ACHN (cell line): ENCODE measurements at regions not wholly inside any gene's neighbourhood (a gene's known extent, or its start where the extent isn't known, plus 50 kb on each side); places are given as distances from the start of the nearest gene placed in this dataset.
"Not testable (repeated sequence)": the region's sequence is repeated elsewhere in the genome, so short reads cannot be mapped to it uniquely, and the experiment has no call there.

Experiments
- DNase-seq: peaks from one replicate; pipeline ENCODE4 v3.0.0-alpha.2; 2015
- in situ Hi-C: cut with HindIII; loops from 2 replicates; pipeline ENCODE4 v1.10.0; 2017; ENCODE audit warnings: low sequenced_read_pairs, low pct_ligation_motif_present, low pct_unique_long_range_greater_than_20kb

DNA sequence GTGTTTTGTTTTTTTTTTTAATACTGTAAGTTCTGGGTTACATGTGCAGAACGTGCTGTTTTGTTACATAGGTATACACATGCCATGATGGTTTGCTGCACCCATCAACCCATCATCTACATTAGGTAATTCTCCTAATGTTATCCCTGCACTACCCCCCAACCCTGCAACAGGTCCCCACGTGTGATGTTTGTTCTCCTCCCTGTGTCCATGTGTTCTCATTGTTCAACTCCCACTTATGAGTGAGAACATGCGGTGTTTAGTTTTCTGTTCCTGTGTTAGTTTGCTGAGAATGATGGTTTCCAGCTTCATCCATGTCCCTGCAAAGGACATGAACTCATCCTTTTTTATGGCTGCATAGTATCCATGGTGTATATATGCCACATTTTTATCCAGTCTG is 1005.4 kb downstream of the SOCS6 start:
- DNase-seq, in situ Hi-C loops: not testable (repeated sequence)

- in situ Hi-C loops, result no loop called here
Observed at GRCh38 chr18:71293322-71293721, 1004.5 kb downstream of the SOCS6 start.

DNA sequence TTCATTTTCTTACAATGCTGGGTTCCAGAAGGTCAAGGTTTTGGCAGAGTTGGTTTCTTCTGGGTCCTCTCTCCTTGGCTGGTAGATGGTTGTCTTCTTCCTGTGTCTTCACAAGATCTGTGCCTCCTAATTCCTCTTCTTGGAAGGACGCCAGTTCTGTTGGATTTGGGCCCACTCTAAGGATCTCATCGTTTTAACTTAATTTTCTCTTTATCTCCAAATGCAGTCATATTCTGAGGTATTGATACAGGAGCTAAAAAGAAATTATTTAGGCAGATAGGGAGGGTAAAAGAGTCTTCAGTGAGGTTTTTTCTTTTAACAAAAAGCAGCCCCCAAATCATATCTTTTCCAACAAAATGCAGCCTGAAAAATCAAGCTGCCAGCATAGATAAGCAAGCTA is 998.4 kb downstream of the SOCS6 start:
- in situ Hi-C loops, result no loop called here
- DNase-seq, result no peak

More at GRCh38 chr18:71293322-71293721, 1004.5 kb downstream of the SOCS6 start:
- DNase-seq, result no peak

GRCh38 chr18:71252351-71252865 is 963.6 kb downstream of the SOCS6 start:
- in situ Hi-C loops, result no loop called here
- no peak for DNase-seq

DNA sequence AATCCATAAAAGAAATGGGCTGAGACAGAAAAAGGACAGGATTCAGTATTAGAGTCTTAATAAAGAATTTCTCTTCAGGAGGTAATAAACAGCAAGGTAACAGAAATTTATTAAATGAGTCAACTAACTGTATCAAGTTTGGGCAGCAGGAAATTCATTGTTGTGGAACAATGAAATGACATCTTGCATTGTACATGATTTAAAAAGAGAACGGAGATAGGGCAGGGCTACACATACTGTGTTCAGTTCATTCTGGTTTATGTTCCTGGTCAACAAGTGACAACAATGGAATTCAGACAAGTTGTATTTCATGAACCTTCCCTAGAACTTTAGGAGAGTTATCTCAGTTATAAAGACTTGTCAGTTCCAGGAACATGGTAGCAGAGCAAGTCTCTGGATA is 961.3 kb downstream of the SOCS6 start:
- in situ Hi-C loops, result no loop called here
- no peak for DNase-seq

GRCh38 chr18:71249791-71250190 is 960.9 kb downstream of the SOCS6 start:
- no peak for DNase-seq
- in situ Hi-C loops, result no loop called here

DNA sequence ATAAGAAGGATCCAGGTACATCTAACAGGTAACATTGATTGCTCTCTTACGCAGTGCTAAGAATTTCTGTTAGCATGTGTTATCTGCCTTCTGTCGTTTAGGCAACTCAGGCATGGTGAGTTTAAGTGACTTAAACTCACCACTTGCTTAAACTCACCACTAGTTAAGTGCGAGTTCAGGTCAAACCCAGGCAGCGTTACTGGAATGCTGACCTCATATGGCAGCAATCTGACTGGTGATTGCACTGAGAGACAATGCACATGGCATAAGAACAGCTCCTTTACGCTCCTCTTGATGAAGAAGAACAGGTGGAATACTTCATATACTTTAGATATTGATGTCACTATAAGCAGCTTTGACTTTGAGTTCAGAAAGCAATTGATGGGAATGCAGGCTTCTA is 954.1 kb downstream of the SOCS6 start:
- in situ Hi-C loops, result no loop called here

GRCh38 chr18:71238974-71239624 is 950.3 kb downstream of the SOCS6 start:
- in situ Hi-C loops, result no loop called here
- DNase-seq, result no peak

More for the DNA sequence above, 954.1 kb downstream of the SOCS6 start:
- DNase-seq, result no peak

DNA sequence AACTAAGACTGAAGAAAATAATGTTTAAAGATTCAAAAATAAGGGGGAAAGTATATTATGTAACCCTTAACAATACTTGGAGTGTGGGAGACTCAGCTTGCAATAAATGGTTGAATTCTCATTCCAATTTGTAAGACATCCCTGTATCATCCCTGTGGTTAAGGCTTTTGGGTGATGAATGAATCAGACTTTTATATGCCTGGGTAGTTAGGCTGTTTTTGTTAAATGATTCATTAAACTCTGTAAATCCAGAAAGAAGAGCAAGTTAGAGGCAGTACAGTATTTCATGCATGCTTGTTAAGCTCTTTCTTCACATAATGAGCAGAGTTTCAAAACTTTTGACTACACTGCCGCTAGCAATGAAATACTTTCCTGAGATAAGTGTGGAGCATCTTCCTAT is 948.8 kb downstream of the SOCS6 start:
- no peak for DNase-seq
- in situ Hi-C loops, result no loop called here

DNA sequence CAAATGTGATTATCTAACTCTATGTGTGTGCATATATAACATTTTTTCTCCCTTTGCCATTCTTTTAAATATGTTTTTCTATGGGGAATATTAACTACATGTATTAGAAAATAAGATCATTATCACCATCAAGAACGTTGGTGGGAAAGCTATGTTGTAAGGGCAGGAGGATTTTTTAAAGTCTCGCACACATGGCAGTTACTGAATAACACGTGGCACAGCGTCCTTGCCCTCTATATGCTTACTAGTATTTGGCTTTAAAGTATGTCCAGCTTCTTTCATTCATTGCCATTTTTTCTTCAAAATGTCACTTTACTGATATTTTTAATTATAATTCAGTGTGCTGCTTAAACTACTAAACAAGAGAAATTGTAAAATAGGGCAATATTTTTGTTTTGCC is 944.3 kb downstream of the SOCS6 start:
- in situ Hi-C loops, result no loop called here

GRCh38 chr18:71223486-71223885 is 934.6 kb downstream of the SOCS6 start:
- DNase-seq, result no peak
- in situ Hi-C loops, result no loop called here

More for the DNA sequence above, 944.3 kb downstream of the SOCS6 start:
- DNase-seq, result no peak

GRCh38 chr18:71221405-71221804 is 932.6 kb downstream of the SOCS6 start:
- in situ Hi-C loops, result no loop called here
- DNase-seq, result no peak

- in situ Hi-C loops, DNase-seq: not testable (repeated sequence)
Observed at GRCh38 chr18:71212739-71213138, 923.9 kb downstream of the SOCS6 start.

DNA sequence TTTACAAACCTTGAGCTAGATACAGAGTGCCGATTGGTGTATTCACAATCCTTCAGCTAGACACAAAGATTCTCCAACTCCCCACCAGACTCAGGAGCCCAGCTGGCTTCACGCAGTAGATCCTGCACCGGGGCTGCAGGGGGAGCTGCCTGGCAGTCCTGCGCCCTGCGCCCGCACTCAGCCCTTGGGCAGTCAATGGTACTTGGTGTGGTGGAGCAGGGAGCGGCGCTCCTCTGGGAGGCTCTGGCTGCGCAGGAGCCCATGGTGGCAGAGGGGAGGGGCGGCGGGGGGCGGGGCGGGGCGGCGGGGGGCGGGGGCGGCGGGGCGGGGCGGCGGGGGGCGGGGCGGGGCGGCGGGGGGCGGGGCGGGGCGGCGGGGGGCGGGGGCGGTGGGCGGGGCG is 923.4 kb downstream of the SOCS6 start:
- no peak for DNase-seq
- in situ Hi-C loops, result no loop called here

DNA sequence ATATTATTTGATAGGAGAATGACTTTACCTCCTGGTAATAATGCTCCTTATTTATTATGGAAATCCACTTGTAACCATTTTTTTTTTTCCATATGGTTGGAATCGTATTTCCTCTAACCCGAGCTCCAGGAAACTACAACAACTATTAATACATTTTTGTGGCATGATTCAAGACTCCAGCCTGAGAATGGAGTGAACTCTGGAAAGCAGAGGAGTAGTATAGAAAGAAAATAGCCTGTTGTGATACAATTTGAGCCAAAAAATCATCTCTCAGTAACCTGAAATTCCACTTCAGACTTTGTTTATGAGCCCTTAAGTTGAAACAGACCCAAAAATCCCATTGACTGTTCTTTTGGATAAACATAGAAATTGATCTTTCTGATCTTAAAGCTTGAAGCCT is 921.1 kb downstream of the SOCS6 start:
- in situ Hi-C loops, result no loop called here
- no peak for DNase-seq

- in situ Hi-C loops, result no loop called here
- DNase-seq, result no peak
Observed at GRCh38 chr18:71194438-71194837, 905.6 kb downstream of the SOCS6 start.

GRCh38 chr18:71189581-71189980 is 900.7 kb downstream of the SOCS6 start:
- DNase-seq, result no peak
- in situ Hi-C loops, result no loop called here

- in situ Hi-C loops, result no loop called here
- DNase-seq, result no peak
Observed at GRCh38 chr18:71168557-71169145, 879.8 kb downstream of the SOCS6 start.

DNA sequence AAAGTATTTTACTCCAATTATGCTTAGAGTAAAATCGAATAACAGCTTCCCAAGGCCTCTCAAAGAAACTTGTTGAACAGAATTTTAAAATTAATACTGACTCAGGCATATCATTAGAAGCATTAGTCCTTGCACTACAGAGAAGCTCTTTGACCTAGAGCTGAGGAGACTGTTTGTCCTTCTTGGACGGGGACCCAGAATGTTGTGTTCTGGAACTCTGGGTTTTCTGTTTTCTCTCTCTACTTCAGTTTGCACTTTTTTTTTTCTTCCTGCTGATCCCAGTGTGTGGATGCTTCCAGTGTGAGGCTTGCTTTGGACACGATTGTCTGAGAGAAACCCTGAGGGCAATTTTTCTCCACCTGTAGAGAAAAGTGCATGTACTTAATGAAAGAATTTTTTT is 847.6 kb downstream of the SOCS6 start:
- in situ Hi-C loops, result no loop called here

DNA sequence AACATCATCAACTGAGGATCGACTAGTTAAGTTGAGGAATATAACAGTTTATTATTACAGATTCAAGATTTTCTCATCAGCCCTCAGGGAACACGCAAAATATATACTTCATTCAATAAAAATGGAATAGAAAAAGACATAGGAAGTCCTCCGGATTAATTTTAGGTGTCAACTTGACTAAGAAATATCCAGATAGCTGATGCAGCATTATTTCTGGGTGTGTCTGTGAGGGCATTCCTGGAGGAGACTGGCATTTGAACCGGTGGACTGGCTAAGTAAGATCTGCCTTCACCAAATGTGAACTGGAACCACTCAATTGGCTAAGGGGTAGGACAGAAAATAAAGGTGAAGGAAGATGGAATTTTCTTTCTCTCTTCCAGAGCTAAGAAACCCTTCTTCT is 845.3 kb downstream of the SOCS6 start:
- no peak for DNase-seq
- in situ Hi-C loops, result no loop called here

More for the DNA sequence above, 847.6 kb downstream of the SOCS6 start:
- DNase-seq, result no peak
